Neuronal stem cell (in vitro differentiated cells): ENCODE measurements at regions not wholly inside any gene's neighbourhood (a gene's known extent, or its start where the extent isn't known, plus 50 kb on each side); places are given as distances from the start of the nearest gene placed in this dataset.
"Not testable (repeated sequence)": the region's sequence is repeated elsewhere in the genome, so short reads cannot be mapped to it uniquely, and the experiment has no call there.

ENCODE experiments used
- DNase-seq: peaks from one replicate; pipeline ENCODE4 v3.0.0-alpha.2; 2013; ENCODE audit warnings: low spot score
- H2AFZ ChIP-seq: one replicate; pipeline ENCODE4 v1.6.1; 2013; ENCODE audit warnings: mild to moderate bottlenecking, low read length, inconsistent platforms
- H2AK5ac ChIP-seq: 2 replicates; pipeline ENCODE4 v1.6.1; 2013; ENCODE audit warnings: low read depth, mild to moderate bottlenecking, inconsistent platforms, low read length, moderate library complexity, mixed read lengths
- H2BK120ac ChIP-seq: 2 replicates; pipeline ENCODE4 v1.6.1; 2013; ENCODE audit warnings: low read depth, mild to moderate bottlenecking, inconsistent platforms, low read length, moderate library complexity, mixed read lengths
- H2BK12ac ChIP-seq: one replicate; pipeline ENCODE4 v1.6.1; 2013; ENCODE audit warnings: low read length, inconsistent platforms
- H2BK15ac ChIP-seq: 2 replicates; pipeline ENCODE4 v1.6.1; 2013; ENCODE audit warnings: mild to moderate bottlenecking, low read length, inconsistent platforms, mixed read lengths
- H2BK5ac ChIP-seq: one replicate; pipeline ENCODE4 v1.6.1; 2013; ENCODE audit warnings: inconsistent platforms, mild to moderate bottlenecking, low read length, moderate library complexity
- H3K14ac ChIP-seq: one replicate; pipeline ENCODE4 v1.6.1; 2013; ENCODE audit warnings: low read length, inconsistent platforms
- H3K18ac ChIP-seq: 2 replicates; pipeline ENCODE4 v1.6.1; 2013; ENCODE audit warnings: low read length, inconsistent platforms
- H3K23ac ChIP-seq: 2 replicates; pipeline ENCODE4 v1.6.1; 2013; ENCODE audit warnings: low read depth, mild to moderate bottlenecking, mixed read lengths, low read length, inconsistent platforms; ENCODE audit not compliant: poor library complexity
- H3K27ac ChIP-seq: replicated peaks from 3 replicates; pipeline ENCODE4 v1.5.1; 2013; ENCODE audit warnings: low read length, inconsistent platforms
- H3K27me3 ChIP-seq, 3 experiments: 2 replicates each; pipeline ENCODE4 v1.6.1; 2013; ENCODE audit warnings: low read length in 3 of 3, mild to moderate bottlenecking in 2 of 3, inconsistent platforms in 1 of 3, low read depth in 1 of 3, mixed read lengths in 1 of 3, moderate library complexity in 1 of 3; ENCODE audit not compliant: control insufficient read depth in 3 of 3, insufficient read depth in 3 of 3
- H3K36me3 ChIP-seq, 2 donors: replicated peaks in 1 of 2; 2 replicates each; pipeline ENCODE4 v1.6.1; 2013; ENCODE audit warnings: low read length in 2 of 2; ENCODE audit not compliant: control insufficient read depth in 2 of 2, insufficient read depth in 2 of 2
- H3K4ac ChIP-seq: 2 replicates; pipeline ENCODE4 v1.6.1; 2013; ENCODE audit warnings: inconsistent platforms, mild to moderate bottlenecking, low read length, moderate library complexity
- H3K4me1 ChIP-seq, 2 donors: 1 replicate in 1 of 2; 2 replicates in 1 of 2; pipeline ENCODE4 v1.6.1; 2013; ENCODE audit warnings: low read length in 2 of 2, low read depth in 1 of 2; ENCODE audit not compliant: control insufficient read depth in 2 of 2, insufficient read depth in 1 of 2
- H3K4me2 ChIP-seq: one replicate; pipeline ENCODE4 v1.6.1; 2013; ENCODE audit warnings: mild to moderate bottlenecking, low read length, inconsistent platforms; ENCODE audit not compliant: insufficient read depth, poor library complexity, severe bottlenecking
- H3K4me3 ChIP-seq, 2 donors: 2 replicates each; pipeline ENCODE4 v1.5.1; 2013; ENCODE audit warnings: low read length in 2 of 2, mild to moderate bottlenecking in 2 of 2, inconsistent platforms in 1 of 2, moderate library complexity in 1 of 2
- H3K79me1 ChIP-seq: one replicate; pipeline ENCODE4 v1.6.1; 2013; ENCODE audit warnings: low read depth, mild to moderate bottlenecking, inconsistent platforms, low read length, moderate library complexity
- H3K9ac ChIP-seq: one replicate; pipeline ENCODE4 v1.6.1; 2013; ENCODE audit warnings: mild to moderate bottlenecking, low read depth, low read length, inconsistent platforms; ENCODE audit not compliant: poor library complexity
- H3K9me3 ChIP-seq, 2 donors: replicated peaks in 1 of 2; 2 replicates each; pipeline versions ENCODE3 to v1.6.1; 2013; ENCODE audit warnings: low read length in 2 of 2, mild to moderate bottlenecking in 2 of 2, inconsistent platforms in 1 of 2, low read depth in 1 of 2, mixed read lengths in 1 of 2, moderate library complexity in 1 of 2; ENCODE audit not compliant: control insufficient read depth in 2 of 2, insufficient read depth in 1 of 2
- H4K8ac ChIP-seq: one replicate; pipeline ENCODE4 v1.6.1; 2013; ENCODE audit warnings: low read depth, mild to moderate bottlenecking, inconsistent platforms, low read length, moderate library complexity
- H4K91ac ChIP-seq: one replicate; pipeline ENCODE4 v1.6.1; 2013; ENCODE audit warnings: low read length, low read depth, mild to moderate bottlenecking, inconsistent platforms; ENCODE audit not compliant: poor library complexity
- WGBS, 2 donors: extraction: QIAGEN DNeasy Blood & Tissue Kit; methylation state at CpG; one replicate each; pipeline ENCODE4 v1.1.7; 2013; ENCODE audit warnings: missing lambda C conversion rate in 2 of 2, mixed read lengths in 1 of 2; ENCODE audit not compliant: insufficient read length in 2 of 2, insufficient replicate concordance in 1 of 2; ENCODE audit errors: extremely low coverage in 2 of 2; 5-methylcytosine and 5-hydroxymethylcytosine counted together

DNA sequence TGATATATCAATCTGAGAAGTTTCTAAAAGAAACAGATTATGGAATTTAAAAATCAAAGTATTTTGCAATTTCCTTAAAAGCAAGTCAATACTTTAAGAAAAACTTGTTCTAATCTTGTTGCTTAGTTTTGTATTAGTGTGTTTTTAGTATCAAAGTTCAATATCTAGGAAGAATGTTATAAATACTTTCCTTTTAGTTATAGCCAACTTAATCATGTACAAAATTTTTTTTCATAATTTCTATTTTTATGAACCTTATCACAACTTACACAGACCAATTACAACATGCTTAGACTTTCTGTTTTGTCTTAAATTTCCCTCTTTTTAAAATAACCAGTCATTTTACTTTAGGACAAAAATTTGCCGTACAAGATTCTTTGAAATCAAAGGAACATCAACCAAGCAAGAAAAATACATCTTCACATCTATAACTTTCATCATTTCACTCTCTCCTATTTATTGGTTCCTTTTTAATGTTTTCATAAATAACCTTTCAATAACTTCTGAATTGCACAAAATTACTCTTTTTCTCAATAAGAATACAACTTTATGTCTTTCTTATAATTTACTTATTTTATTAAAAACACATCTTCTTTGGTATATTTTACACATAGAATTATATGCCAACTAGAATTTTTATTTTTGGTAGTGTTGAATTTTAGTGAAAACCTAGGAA is 308.2 kb upstream of the GLI3 start:
- no peaks in the 10 kb centered on the region for H3K4me1 ChIP-seq
- no peak overlapping the region for H3K27ac ChIP-seq
- no peak overlapping the region for H2AFZ ChIP-seq
- no peaks in the 10 kb centered on the region for H3K79me1 ChIP-seq
- no peak overlapping the region for H3K4ac ChIP-seq
- no peak overlapping the region for H4K91ac ChIP-seq
- H3K23ac ChIP-seq: no peak overlapping the region
- no peak overlapping the region for H2BK15ac ChIP-seq
- no peak overlapping the region for H3K9ac ChIP-seq
- no peak overlapping the region for H2BK12ac ChIP-seq
- no peak overlapping the region for H3K18ac ChIP-seq
- no peak overlapping the region for H3K4me2 ChIP-seq
- H4K8ac ChIP-seq: no peak overlapping the region
- H3K14ac ChIP-seq: no peak overlapping the region
- no peak overlapping the region for H2BK5ac ChIP-seq
- no peaks in the 10 kb centered on the region for H3K27me3 ChIP-seq
- H2AK5ac ChIP-seq: no peak overlapping the region
- H2BK120ac ChIP-seq: no peak overlapping the region
- no CpG with 5 or more reads among the region's 1 CpG for WGBS, 2 donors
- no peaks in the 10 kb centered on the region for H3K36me3 ChIP-seq
- no peak for DNase-seq
- H3K4me3 ChIP-seq: no peak overlapping the region
- H3K9me3 ChIP-seq: peaks cover 2 to 22% of the 10 kb centered on the region in 2 donors

DNA sequence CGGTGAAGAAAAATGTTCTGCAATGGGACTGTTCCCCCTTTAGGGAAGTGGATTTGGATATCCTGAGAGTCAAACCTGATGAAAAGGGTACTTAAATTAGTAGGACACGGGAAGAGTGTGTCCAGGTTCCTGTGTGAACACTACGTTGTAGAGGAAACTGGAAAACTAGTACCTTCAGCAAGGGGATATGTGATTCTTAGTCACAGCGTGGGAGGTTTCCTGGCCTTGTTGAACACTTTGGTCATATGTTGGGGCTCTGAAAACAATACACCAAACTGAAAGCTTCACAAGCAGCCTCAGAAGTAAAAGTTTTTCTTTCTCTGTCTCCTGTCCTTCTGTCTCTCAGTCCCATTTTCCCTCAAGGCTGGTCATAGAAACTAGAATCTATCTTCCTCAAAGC is 306.9 kb upstream of the GLI3 start:
- Histone ChIP-seq H4K8ac (no peak overlapping the region), H2BK5ac (no peak overlapping the region), H2BK120ac (no peak overlapping the region), H3K23ac (no peak overlapping the region), H3K9me3 (peaks cover 4 to 22% of the 10 kb centered on the region in 2 donors), H3K27ac (no peak overlapping the region), H3K4ac (no peak overlapping the region), H3K79me1 (no peaks in the 10 kb centered on the region), H3K4me1 (no peaks in the 10 kb centered on the region), H3K4me3 (no peak overlapping the region), H3K18ac (no peak overlapping the region), H2AK5ac (no peak overlapping the region), H4K91ac (no peak overlapping the region), H3K14ac (no peak overlapping the region), H3K36me3 (no peaks in the 10 kb centered on the region), H2AFZ (no peak overlapping the region), H3K9ac (no peak overlapping the region), H2BK12ac (no peak overlapping the region), H3K27me3 (no peaks in the 10 kb centered on the region), H3K4me2 (no peak overlapping the region), H2BK15ac (no peak overlapping the region)
- DNase-seq: no peak
- WGBS, 2 donors: no CpG with 5 or more reads among the region's 4 CpGs

DNA sequence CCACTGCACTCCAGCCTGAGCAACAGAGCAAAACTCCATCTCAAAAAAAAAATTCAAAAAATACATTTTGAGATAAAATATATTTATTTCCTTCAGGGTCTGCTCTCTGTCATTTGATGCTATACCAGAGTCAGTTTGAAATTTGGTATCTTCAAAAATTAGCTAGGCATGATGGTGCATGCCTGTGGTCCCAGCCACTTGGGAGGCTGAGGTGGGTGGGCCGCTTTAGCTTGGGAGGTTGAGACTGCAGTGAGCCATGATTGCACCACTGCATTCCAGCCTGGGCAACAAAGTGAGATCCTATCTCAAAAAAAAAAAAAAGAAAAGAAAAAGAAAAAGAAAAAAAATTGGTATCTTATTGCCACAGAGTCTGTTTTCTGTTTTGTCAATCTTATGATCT is 305.4 kb upstream of the GLI3 start:
- WGBS, 2 donors: no CpG with 5 or more reads among the region's 1 CpG
- not testable (repeated sequence) for H3K4me3 ChIP-seq

DNA sequence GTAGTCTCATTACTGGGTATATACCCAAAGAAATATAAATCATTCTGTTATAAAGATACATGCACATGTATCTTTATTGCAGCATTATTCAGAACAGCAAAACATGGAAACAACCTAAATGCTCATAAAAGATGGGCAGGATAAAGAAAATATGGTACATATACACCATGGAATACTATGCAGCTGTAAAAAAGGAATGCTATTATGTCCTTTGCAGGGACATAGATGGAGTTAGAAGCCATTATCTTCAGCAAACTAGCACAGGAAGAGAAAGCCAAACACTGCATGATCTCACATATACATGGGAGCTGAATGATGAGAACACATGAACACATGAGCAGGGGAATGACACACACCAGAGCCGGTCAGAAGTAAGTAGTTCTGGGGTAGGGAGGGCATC is 297.4 kb upstream of the GLI3 start:
- no peak overlapping the region for H3K9ac ChIP-seq
- no CpG with 5 or more reads among the region's 1 CpG for WGBS, 2 donors
- no peak overlapping the region for H2BK12ac ChIP-seq
- H3K4me2 ChIP-seq: no peak overlapping the region
- no peak overlapping the region for H3K4ac ChIP-seq
- DNase-seq: no peak
- H3K27ac ChIP-seq: no peak overlapping the region
- H2BK15ac ChIP-seq: no peak overlapping the region
- H3K23ac ChIP-seq: no peak overlapping the region
- no peak overlapping the region for H2AK5ac ChIP-seq
- no peak overlapping the region for H2BK120ac ChIP-seq
- no peak overlapping the region for H3K4me3 ChIP-seq
- H3K79me1 ChIP-seq: no peaks in the 10 kb centered on the region
- H3K27me3 ChIP-seq: no peaks in the 10 kb centered on the region
- H3K18ac ChIP-seq: no peak overlapping the region
- no peak overlapping the region for H2AFZ ChIP-seq
- H3K14ac ChIP-seq: no peak overlapping the region
- no peaks in the 10 kb centered on the region for H3K36me3 ChIP-seq
- H4K8ac ChIP-seq: no peak overlapping the region
- H4K91ac ChIP-seq: no peak overlapping the region
- peaks cover 2 to 4% of the 10 kb centered on the region in 2 donors for H3K9me3 ChIP-seq
- no peaks in the 10 kb centered on the region for H3K4me1 ChIP-seq
- no peak overlapping the region for H2BK5ac ChIP-seq

More for the DNA sequence above, 305.4 kb upstream of the GLI3 start:
- H3K79me1 ChIP-seq, H3K4me2 ChIP-seq, H2BK12ac ChIP-seq, H4K8ac ChIP-seq, H4K91ac ChIP-seq, H3K18ac ChIP-seq, H2BK15ac ChIP-seq, H3K14ac ChIP-seq, H3K27ac ChIP-seq, H3K4ac ChIP-seq, H2AFZ ChIP-seq, H3K36me3 ChIP-seq, H3K9ac ChIP-seq, H2AK5ac ChIP-seq, H2BK5ac ChIP-seq, DNase-seq, H3K4me1 ChIP-seq, H3K27me3 ChIP-seq, H2BK120ac ChIP-seq, H3K23ac ChIP-seq: not testable (repeated sequence)
- H3K9me3 ChIP-seq: peaks cover 4 to 22% of the 10 kb centered on the region in 2 donors
